Endothelial cell of umbilical vein (primary cell): ENCODE measurements at regions not wholly inside any gene's neighbourhood (a gene's known extent, or its start where the extent isn't known, plus 50 kb on each side); places are given as distances from the start of the nearest gene placed in this dataset.
"Not testable (repeated sequence)": the region's sequence is repeated elsewhere in the genome, so short reads cannot be mapped to it uniquely, and the experiment has no call there.

Experiments
- CTCF ChIP-seq, 2 donors: IDR thresholded peaks; 1 replicate in 1 of 2; 2 replicates in 1 of 2; pipeline ENCODE4 v1.5.1; 2011; ENCODE audit warnings: low read length in 2 of 2, mild to moderate bottlenecking in 2 of 2, moderate library complexity in 2 of 2, control low read depth in 1 of 2, inconsistent platforms in 1 of 2, low read depth in 1 of 2; ENCODE audit not compliant: insufficient read depth in 1 of 2; ENCODE audit errors: extremely low read depth in 1 of 2
- EZH2 ChIP-seq: IDR thresholded peaks from 2 replicates; pipeline ENCODE4 v1.6.1; 2012; ENCODE audit warnings: borderline replicate concordance, low read depth, mild to moderate bottlenecking, moderate library complexity, low read length, inconsistent platforms; ENCODE audit not compliant: severe bottlenecking
- GATA2 ChIP-seq: IDR thresholded peaks from 2 replicates; pipeline ENCODE4 v1.7.0; 2011; ENCODE audit warnings: low read depth, mild to moderate bottlenecking, moderate library complexity, mixed read lengths, low read length; ENCODE audit not compliant: insufficient read length, insufficient read depth

DNA sequence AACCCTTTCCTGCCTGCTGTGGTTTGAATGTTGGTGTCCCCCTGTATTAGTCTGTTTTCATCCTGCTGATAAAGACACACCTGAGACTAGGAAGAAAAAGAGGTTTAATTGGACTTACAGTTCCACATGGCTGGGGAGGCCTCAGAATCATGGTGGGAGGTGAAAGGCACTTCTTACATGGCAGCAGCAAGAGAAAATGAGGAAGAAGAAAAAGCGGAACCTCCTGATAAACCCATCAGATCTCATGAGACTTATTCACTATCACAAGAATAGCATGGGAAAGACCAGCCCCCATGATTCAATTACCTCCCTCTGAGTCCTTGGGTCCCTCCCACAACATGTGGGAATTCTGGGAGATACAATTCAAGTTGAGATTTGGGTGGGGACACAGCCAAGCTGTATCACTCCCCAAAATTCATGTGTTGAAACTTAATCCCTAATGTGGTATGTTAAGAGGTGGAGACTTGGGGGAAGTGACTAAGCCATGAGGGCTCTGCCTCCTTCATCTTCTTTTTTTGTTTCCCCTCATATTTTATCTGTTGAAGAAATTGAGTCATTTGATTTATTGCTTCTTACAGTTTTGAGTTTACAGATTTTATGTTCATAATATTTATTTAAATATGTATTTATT is 64.9 kb upstream of the SYNCRIP start:
- not testable (repeated sequence) for TF ChIP-seq CTCF (IDR thresholded peaks at IDR 0.05; ENCODE audit: extremely low read depth in 1 of 2, insufficient read depth in 1 of 2, low read depth in 1 of 2, low read length in 2 of 2); EZH2; GATA2
